ENCODE measurements at regions not wholly inside any gene's neighbourhood (a gene's known extent, or its start where the extent isn't known, plus 50 kb on each side); places are given as distances from the start of the nearest gene placed in this dataset.

- H3K4me3 Mint-ChIP-seq = no peak overlapping the region
- H3K27ac Mint-ChIP-seq = no peak overlapping the region
- H3K27me3 Mint-ChIP-seq (ENCODE audit: low read depth) = peaks cover 12% of the 10 kb centered on the region
- H3K4me1 Mint-ChIP-seq (ENCODE audit: low read depth) = no peaks in the 10 kb centered on the region
- H3K36me3 Mint-ChIP-seq (ENCODE audit: low read depth) = no peaks in the 10 kb centered on the region
- H3K9me3 Mint-ChIP-seq = no peaks in the 10 kb centered on the region
These were observed 156.3 kb downstream of the TMX1 start for GRCh38 chr14:51396222-51396815.

- no peak overlapping the region for H3K27ac Mint-ChIP-seq
- H3K36me3 Mint-ChIP-seq (ENCODE audit: low read depth) = no peaks in the 10 kb centered on the region
- no peak overlapping the region for H3K4me3 Mint-ChIP-seq
- H3K4me1 Mint-ChIP-seq (ENCODE audit: low read depth) = no peaks in the 10 kb centered on the region
- no peaks in the 10 kb centered on the region for H3K9me3 Mint-ChIP-seq
- H3K27me3 Mint-ChIP-seq (ENCODE audit: low read depth) = peaks cover 12% of the 10 kb centered on the region
These were observed 158.9 kb downstream of the TMX1 start for GRCh38 chr14:51398898-51399297.

- Mint-ChIP-seq H3K9me3 (no peaks in the 10 kb centered on the region), H3K4me1 (ENCODE audit: low read depth) (no peaks in the 10 kb centered on the region), H3K27ac (no peak overlapping the region), H3K27me3 (ENCODE audit: low read depth) (peaks cover 16% of the 10 kb centered on the region), H3K36me3 (ENCODE audit: low read depth) (no peaks in the 10 kb centered on the region), H3K4me3 (no peak overlapping the region)
These were observed 160.1 kb downstream of the TMX1 start for GRCh38 chr14:51400139-51400538.

DNA sequence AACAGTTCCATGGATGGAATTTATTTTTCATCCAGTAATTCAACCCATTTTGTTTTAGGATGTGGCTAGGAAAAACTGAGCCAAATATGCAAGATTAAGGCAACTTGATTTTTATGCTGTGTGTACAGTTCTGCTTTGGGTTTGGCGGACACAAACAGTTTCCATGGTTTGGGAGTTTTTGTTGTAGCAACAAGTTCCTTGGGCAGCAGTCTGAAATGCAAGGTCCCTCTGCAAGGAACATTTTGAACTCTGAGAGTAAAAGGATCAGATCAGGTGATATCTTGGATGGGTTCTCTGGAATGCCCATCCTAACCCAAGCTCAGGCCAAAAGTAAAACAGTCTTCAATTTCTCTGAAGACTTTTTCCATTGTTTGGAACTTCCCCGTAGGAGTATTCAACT is 161.2 kb downstream of the TMX1 start:
- H3K36me3 Mint-ChIP-seq (ENCODE audit: low read depth) = no peaks in the 10 kb centered on the region
- no peak overlapping the region for H3K4me3 Mint-ChIP-seq
- H3K9me3 Mint-ChIP-seq = no peaks in the 10 kb centered on the region
- H3K4me1 Mint-ChIP-seq (ENCODE audit: low read depth) = no peaks in the 10 kb centered on the region
- H3K27ac Mint-ChIP-seq = no peak overlapping the region
- peaks cover 16% of the 10 kb centered on the region for H3K27me3 Mint-ChIP-seq (ENCODE audit: low read depth)

- Mint-ChIP-seq H3K4me3 (no peak overlapping the region), H3K36me3 (ENCODE audit: low read depth) (no peaks in the 10 kb centered on the region), H3K9me3 (no peaks in the 10 kb centered on the region), H3K4me1 (ENCODE audit: low read depth) (no peaks in the 10 kb centered on the region), H3K27ac (no peak overlapping the region), H3K27me3 (ENCODE audit: low read depth) (peaks cover 20% of the 10 kb centered on the region)
These were observed 161.7 kb downstream of the TMX1 start for GRCh38 chr14:51401756-51402155.

- Mint-ChIP-seq H3K27me3 (ENCODE audit: low read depth) (peaks cover 3% of the 10 kb centered on the region), H3K27ac (no peak overlapping the region), H3K9me3 (peaks cover 4% of the 10 kb centered on the region), H3K4me1 (ENCODE audit: low read depth) (no peaks in the 10 kb centered on the region), H3K4me3 (no peak overlapping the region), H3K36me3 (ENCODE audit: low read depth) (no peaks in the 10 kb centered on the region)
These were observed 170.8 kb downstream of the TMX1 start for GRCh38 chr14:51410897-51411296.

DNA sequence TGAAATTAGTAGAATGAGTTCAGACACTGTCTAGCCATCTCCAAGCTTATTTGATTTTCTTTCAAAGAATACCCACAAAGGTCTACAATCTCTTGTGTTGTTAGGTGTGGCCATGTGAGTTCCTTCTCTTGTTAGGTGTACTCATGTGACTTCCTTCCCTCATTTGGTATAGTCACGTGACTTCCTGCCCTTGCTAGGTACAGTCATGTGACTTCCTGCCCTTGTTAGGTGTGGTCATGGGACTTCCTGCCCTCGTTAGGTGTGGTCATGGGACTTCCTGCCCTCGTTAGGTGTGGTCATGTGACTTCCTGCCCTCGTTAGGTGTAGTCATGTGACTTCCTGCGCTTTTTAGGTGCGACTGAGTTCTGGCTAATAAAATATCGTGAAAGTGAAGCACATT is 179.6 kb downstream of the TMX1 start:
- H3K27ac Mint-ChIP-seq = no peak overlapping the region

GRCh38 chr14:51422704-51423103 is 182.7 kb downstream of the TMX1 start:
- Mint-ChIP-seq H3K4me1 (ENCODE audit: low read depth) (peaks cover 4% of the 10 kb centered on the region), H3K36me3 (ENCODE audit: low read depth) (no peaks in the 10 kb centered on the region), H3K9me3 (peaks cover 27% of the 10 kb centered on the region), H3K4me3 (no peak overlapping the region), H3K27me3 (ENCODE audit: low read depth) (no peaks in the 10 kb centered on the region), H3K27ac (no peak overlapping the region)

More for the DNA sequence above, 179.6 kb downstream of the TMX1 start:
- peaks cover 4% of the 10 kb centered on the region for H3K4me1 Mint-ChIP-seq (ENCODE audit: low read depth)
- no peaks in the 10 kb centered on the region for H3K27me3 Mint-ChIP-seq (ENCODE audit: low read depth)
- peaks cover 31% of the 10 kb centered on the region for H3K9me3 Mint-ChIP-seq
- H3K36me3 Mint-ChIP-seq (ENCODE audit: low read depth) = no peaks in the 10 kb centered on the region
- H3K4me3 Mint-ChIP-seq = no peak overlapping the region

DNA sequence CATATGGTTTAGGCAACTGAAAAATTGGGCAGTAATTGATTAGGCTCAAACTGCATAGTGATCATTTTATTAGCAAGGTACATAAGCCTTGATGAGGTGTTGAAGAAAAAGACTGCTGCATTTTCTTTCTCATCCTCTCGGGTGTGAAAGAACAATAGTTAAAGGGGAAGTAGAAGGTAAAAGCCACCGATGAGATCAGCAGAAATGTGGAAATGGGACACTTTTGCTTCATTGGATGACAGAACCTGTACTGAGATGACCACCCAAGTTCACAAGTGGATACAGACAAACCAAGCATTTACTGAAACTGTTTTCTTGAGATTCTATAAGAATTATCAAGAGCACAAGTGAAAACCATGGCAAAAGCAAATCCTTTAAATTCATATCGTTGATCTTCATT is 184.0 kb downstream of the TMX1 start:
- H3K4me1 Mint-ChIP-seq (ENCODE audit: low read depth) = peaks cover 4% of the 10 kb centered on the region
- H3K4me3 Mint-ChIP-seq = no peak overlapping the region
- no peak overlapping the region for H3K27ac Mint-ChIP-seq
- no peaks in the 10 kb centered on the region for H3K27me3 Mint-ChIP-seq (ENCODE audit: low read depth)
- peaks cover 21% of the 10 kb centered on the region for H3K9me3 Mint-ChIP-seq
- H3K36me3 Mint-ChIP-seq (ENCODE audit: low read depth) = no peaks in the 10 kb centered on the region

DNA sequence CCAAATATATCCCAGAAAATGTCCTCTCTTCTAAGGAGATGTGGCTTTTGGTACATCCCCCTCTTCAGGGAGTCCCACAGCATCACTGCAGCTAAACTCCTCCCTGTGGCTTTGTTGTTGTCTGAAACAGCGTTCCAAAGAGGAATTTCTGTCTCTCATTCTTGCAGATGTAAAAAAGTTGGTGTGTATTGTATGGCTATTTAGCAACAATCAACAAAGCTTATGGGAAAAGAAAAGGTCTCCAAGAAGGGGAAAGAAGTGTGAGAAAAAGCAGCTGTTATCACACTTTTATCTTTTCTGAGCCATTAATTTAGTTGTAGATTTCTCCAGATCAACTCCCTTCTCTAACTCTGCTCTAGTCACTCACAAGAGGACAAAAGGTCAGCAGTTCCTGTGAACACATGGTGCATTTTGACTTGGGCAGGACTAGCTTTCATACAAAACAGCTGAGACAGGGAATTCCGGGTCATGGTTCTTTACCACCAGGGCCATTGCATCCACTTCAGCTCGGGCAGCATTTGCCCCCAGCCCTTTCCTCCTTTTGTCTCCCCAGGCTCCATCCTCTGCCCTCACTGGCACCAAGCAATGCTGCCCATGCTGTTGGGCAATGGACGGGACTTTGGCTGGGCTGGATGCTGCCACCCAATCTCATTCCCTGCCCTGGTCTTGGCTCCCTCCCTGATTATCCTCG is 184.7 kb downstream of the TMX1 start:
- Mint-ChIP-seq H3K27me3 (ENCODE audit: low read depth) (no peaks in the 10 kb centered on the region), H3K4me1 (ENCODE audit: low read depth) (peaks cover 4% of the 10 kb centered on the region), H3K27ac (no peak overlapping the region), H3K9me3 (peaks cover 17% of the 10 kb centered on the region), H3K36me3 (ENCODE audit: low read depth) (no peaks in the 10 kb centered on the region), H3K4me3 (no peak overlapping the region)

GRCh38 chr14:51428981-51429380 is 188.9 kb downstream of the TMX1 start:
- Mint-ChIP-seq H3K9me3 (no peaks in the 10 kb centered on the region), H3K27ac (no peak overlapping the region), H3K4me3 (no peak overlapping the region), H3K36me3 (ENCODE audit: low read depth) (no peaks in the 10 kb centered on the region), H3K4me1 (ENCODE audit: low read depth) (no peaks in the 10 kb centered on the region), H3K27me3 (ENCODE audit: low read depth) (peaks cover 5% of the 10 kb centered on the region)

DNA sequence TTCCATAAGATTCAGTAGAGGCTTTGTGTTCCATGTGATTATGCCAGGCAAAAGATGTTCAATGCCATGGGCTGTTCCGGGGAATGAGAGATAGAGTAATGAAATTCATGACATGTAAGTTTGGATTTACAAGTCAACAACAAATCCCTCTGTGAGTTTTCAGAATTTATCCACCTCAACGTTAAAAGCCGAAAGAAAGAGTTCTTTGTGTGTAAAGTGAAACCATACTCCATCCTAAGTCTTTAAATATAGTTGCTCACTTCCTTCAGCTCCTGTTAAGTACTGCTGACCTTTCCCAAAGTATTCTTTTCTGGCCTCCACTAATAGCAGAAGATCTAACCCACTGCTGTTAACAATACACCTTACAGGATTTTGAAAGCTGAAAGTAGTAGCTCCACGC is 190.0 kb downstream of the TMX1 start:
- Mint-ChIP-seq H3K27me3 (ENCODE audit: low read depth) (peaks cover 5% of the 10 kb centered on the region), H3K9me3 (no peaks in the 10 kb centered on the region), H3K4me3 (no peak overlapping the region), H3K4me1 (ENCODE audit: low read depth) (no peaks in the 10 kb centered on the region), H3K36me3 (ENCODE audit: low read depth) (no peaks in the 10 kb centered on the region), H3K27ac (no peak overlapping the region)

DNA sequence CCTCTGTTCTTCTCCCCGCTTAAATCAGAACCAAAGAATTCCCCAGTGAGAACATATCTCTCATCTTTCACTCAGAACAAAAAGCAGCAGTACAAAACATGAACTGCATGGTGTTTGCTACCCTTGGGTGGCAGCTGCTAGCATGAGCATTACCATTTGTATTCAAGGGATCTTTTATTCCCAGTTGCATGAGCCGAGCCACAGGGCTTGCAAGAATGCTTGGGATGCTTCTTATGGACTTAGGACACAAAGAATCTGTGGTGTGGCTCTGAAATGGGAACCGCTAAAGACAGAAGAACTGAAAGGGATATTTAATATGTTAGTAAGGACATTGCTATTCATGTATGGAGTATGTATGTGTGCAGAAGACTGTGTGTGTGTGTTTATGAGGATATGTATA is 190.6 kb downstream of the TMX1 start:
- H3K9me3 Mint-ChIP-seq = no peaks in the 10 kb centered on the region
- H3K27ac Mint-ChIP-seq = no peak overlapping the region
- H3K4me1 Mint-ChIP-seq (ENCODE audit: low read depth) = no peaks in the 10 kb centered on the region
- H3K4me3 Mint-ChIP-seq = no peak overlapping the region
- H3K36me3 Mint-ChIP-seq (ENCODE audit: low read depth) = no peaks in the 10 kb centered on the region
- H3K27me3 Mint-ChIP-seq (ENCODE audit: low read depth) = peaks cover 5% of the 10 kb centered on the region

DNA sequence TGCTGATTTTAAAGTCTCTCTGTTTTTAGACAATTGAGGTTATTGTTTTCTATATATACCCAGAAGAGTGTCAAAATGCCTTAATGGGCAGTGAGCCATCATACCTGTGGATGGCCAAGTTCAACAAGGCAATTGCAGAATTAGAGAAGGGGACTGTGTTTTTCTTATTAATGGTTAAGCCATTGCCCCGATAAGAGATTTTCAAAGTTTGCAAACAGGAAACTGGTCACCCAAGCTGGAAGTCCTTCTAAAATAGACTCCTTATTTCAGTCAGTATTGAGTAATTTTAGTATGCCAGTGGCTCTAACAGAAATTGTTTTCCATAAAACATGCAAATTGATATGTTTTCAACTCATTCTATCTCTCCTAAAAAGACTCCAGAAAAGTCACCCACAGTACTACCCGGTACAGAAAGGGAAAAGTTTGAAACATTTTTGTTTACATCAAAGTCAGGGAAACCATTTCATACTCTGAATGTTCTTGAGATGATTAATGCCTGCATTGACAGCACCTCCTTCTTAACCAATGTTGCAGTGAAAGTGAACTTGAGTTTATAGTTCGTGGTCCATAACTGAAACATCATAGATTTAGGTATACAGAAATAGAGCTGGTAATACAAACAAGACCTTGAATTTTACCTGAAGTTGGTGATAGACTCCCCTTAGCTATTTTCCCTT is 191.1 kb downstream of the TMX1 start:
- no peaks in the 10 kb centered on the region for H3K4me1 Mint-ChIP-seq (ENCODE audit: low read depth)
- H3K27ac Mint-ChIP-seq = no peak overlapping the region
- H3K4me3 Mint-ChIP-seq = no peak overlapping the region
- no peaks in the 10 kb centered on the region for H3K9me3 Mint-ChIP-seq
- peaks cover 9% of the 10 kb centered on the region for H3K27me3 Mint-ChIP-seq (ENCODE audit: low read depth)
- no peaks in the 10 kb centered on the region for H3K36me3 Mint-ChIP-seq (ENCODE audit: low read depth)

DNA sequence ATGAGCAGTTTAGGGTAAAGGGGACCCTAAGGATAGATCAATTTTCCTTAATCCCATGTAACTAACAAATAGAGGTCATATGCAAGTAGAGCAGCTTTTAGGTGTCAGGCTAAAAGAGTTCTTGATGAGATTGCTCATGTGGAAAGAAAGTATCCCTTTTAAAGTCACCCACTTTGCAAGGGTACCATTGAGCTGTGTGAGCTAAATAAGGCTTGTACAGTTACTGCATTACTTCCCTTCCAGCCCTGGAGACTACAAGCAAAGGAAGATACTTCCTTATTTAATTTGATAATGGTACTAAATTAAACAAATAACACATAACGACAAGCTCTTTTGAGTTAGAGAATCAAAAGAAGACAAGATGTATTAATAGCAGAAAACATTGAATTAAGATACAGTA is 191.7 kb downstream of the TMX1 start:
- H3K27me3 Mint-ChIP-seq (ENCODE audit: low read depth) = peaks cover 12% of the 10 kb centered on the region
- H3K4me1 Mint-ChIP-seq (ENCODE audit: low read depth) = no peaks in the 10 kb centered on the region
- no peak overlapping the region for H3K27ac Mint-ChIP-seq
- no peaks in the 10 kb centered on the region for H3K9me3 Mint-ChIP-seq
- no peaks in the 10 kb centered on the region for H3K36me3 Mint-ChIP-seq (ENCODE audit: low read depth)
- H3K4me3 Mint-ChIP-seq = no peak overlapping the region
